D721Med (cell line): ENCODE measurements at regions not wholly inside any gene's neighbourhood (a gene's known extent, or its start where the extent isn't known, plus 50 kb on each side); places are given as distances from the start of the nearest gene placed in this dataset.

Experiments used
- DNase-seq: peaks from one replicate; pipeline ENCODE4 v3.0.0; 2011; ENCODE audit warnings: low spot score; ENCODE audit not compliant: insufficient read length
- FAIRE-seq: peaks from 2 replicates; lab custom pipeline; 2011; peaks lifted over from hg19 to GRCh38; lab: Jason Lieb, UNC
- CTCF ChIP-seq: IDR thresholded peaks from 2 replicates; pipeline ENCODE4 v1.5.1; 2012; ENCODE audit warnings: mild to moderate bottlenecking, control low read depth; ENCODE audit not compliant: insufficient read depth; ENCODE audit errors: missing control alignments

- TF ChIP-seq CTCF: no peak
- DNase-seq (no peak), FAIRE-seq (no peak)
These were observed 60.3 kb upstream of the CLDN10 start for GRCh38 chr13:95492044-95492801.

- DNase-seq (peak; percentile 41), FAIRE-seq (peak; percentile 98)
- TF ChIP-seq CTCF: peak; percentile 73
These were observed 58.3 kb upstream of the CLDN10 start for GRCh38 chr13:95494082-95494681.

GRCh38 chr13:95496485-95496884, 56.0 kb upstream of the CLDN10 start:
- no peak for FAIRE-seq
- TF ChIP-seq CTCF: no peak
- DNase-seq: no peak

- TF ChIP-seq CTCF: no peak
- FAIRE-seq: no peak
These were observed 55.1 kb upstream of the CLDN10 start for GRCh38 chr13:95497381-95497807.

GRCh38 chr13:95498886-95499285, 53.6 kb upstream of the CLDN10 start:
- TF ChIP-seq CTCF: no peak
- FAIRE-seq: no peak
- no peak for DNase-seq

More at GRCh38 chr13:95497381-95497807, 55.1 kb upstream of the CLDN10 start:
- DNase-seq: no peak

- DNase-seq (no peak), FAIRE-seq (no peak)
- no peak for TF ChIP-seq CTCF
These were observed 52.5 kb upstream of the CLDN10 start for GRCh38 chr13:95499811-95500712.
